GM12878 (cell line): ENCODE measurements at regions not wholly inside any gene's neighbourhood (a gene's known extent, or its start where the extent isn't known, plus 50 kb on each side); places are given as distances from the start of the nearest gene placed in this dataset.

Experiments used
- BACH1 ChIP-seq: fragments of 450-650 bp; IDR thresholded peaks from 2 replicates; pipeline ENCODE4 v1.6.1; 2017; ENCODE audit warnings: mild to moderate bottlenecking, borderline replicate concordance
- CHD1 ChIP-seq: IDR thresholded peaks from 2 replicates; pipeline ENCODE4 v1.6.1; 2012; ENCODE audit warnings: low read depth, low read length, improper control_type of control experiment
- EED ChIP-seq: sonication (generic); IDR thresholded peaks from 2 replicates; pipeline ENCODE4 v1.6.1; 2016; ENCODE audit warnings: antibody characterized with exemption, low read depth
- MXI1 ChIP-seq: fragments of 150-350 bp; IDR thresholded peaks from 2 replicates; pipeline ENCODE4 v1.6.1; 2011; ENCODE audit warnings: low read depth, mild to moderate bottlenecking, inconsistent platforms, low read length, improper control_type of control experiment
- NFIC ChIP-seq: IDR thresholded peaks from 2 replicates; pipeline ENCODE4 v1.6.1; 2012; ENCODE audit warnings: low read depth, mild to moderate bottlenecking, inconsistent platforms, low read length, moderate library complexity
- PAX5 ChIP-seq: IDR thresholded peaks from 2 replicates; pipeline ENCODE4 v1.6.1; 2011; ENCODE audit warnings: low read depth, low read length, borderline replicate concordance
- SREBF2 ChIP-seq: IDR thresholded peaks from 2 replicates; pipeline ENCODE4 v1.6.1; 2012; ENCODE audit warnings: mild to moderate bottlenecking, low read length
- SUPT20H ChIP-seq: IDR thresholded peaks from 2 replicates; pipeline ENCODE4 v1.6.1; 2011; ENCODE audit warnings: low read depth, mild to moderate bottlenecking, low read length, moderate library complexity, borderline replicate concordance; ENCODE audit not compliant: control insufficient read depth
- SUZ12 ChIP-seq: fragments of 200-600 bp; sonication (generic); IDR thresholded peaks from one replicate; pipeline ENCODE4 v1.6.1; 2018; ENCODE audit warnings: antibody characterized with exemption, mild to moderate bottlenecking; ENCODE audit not compliant: unreplicated experiment
- TCF12 ChIP-seq: IDR thresholded peaks from 2 replicates; pipeline ENCODE4 v1.6.1; 2011; ENCODE audit warnings: low read depth, mild to moderate bottlenecking, low read length
- TCF7 ChIP-seq: IDR thresholded peaks from 2 replicates; pipeline ENCODE4 v1.6.1; 2014; ENCODE audit warnings: antibody characterized with exemption, borderline replicate concordance
- ZBTB4 ChIP-seq: fragments of 450-650 bp; formaldehyde crosslinking; IDR thresholded peaks from 2 replicates; pipeline ENCODE4 v1.4.0; 2022; ENCODE audit warnings: mild to moderate bottlenecking, moderate library complexity
- ZBTB40 ChIP-seq: fragments of 450-650 bp; IDR thresholded peaks from 2 replicates; pipeline ENCODE4 v1.6.1; 2016; ENCODE audit warnings: mild to moderate bottlenecking, moderate library complexity, borderline replicate concordance
- TF ChIP-seq, protein P1 (sequence below): IDR thresholded peaks from 2 replicates; pipeline ENCODE4 v1.6.1; 2011; ENCODE audit warnings: low read depth, mild to moderate bottlenecking, low read length, moderate library complexity, borderline replicate concordance; ENCODE audit errors: extremely low read depth

DNA sequence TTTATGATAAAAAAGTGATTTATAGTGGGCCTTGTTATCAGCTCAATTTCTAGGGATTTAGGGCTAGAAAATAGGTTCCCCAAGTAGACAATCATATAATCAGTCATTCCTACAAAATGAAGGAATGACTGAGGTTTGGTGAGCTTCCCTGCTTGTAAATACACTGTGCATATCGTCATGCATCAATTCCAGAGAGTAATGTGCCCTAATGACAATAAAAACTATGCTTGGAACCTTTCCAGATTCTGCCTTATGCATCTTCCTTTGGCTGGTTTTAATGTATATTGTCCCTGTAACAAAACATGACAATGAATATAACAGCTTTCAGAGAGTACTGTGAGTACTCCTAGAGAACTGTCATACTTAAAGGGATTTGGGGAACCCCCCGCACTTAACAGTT is 1310.9 kb downstream of the PCDH7 start (continued):
- TF ChIP-seq ZBTB4: no peak
- no peak for TF ChIP-seq TCF12
- TF ChIP-seq SUZ12: no peak
- TF ChIP-seq TCF7: no peak
- TF ChIP-seq, protein P1, sequence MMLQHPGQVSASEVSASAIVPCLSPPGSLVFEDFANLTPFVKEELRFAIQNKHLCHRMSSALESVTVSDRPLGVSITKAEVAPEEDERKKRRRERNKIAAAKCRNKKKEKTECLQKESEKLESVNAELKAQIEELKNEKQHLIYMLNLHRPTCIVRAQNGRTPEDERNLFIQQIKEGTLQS: no peak
- no peak for TF ChIP-seq MXI1
- TF ChIP-seq NFIC: no peak
- TF ChIP-seq PAX5: no peak
- TF ChIP-seq ZBTB40: no peak
- TF ChIP-seq EED: no peak
- TF ChIP-seq SREBF2: no peak
- no peak for TF ChIP-seq BACH1
- no peak for TF ChIP-seq CHD1
- TF ChIP-seq SUPT20H: no peak
